ENCODE measurements at regions not wholly inside any gene's neighbourhood (a gene's known extent, or its start where the extent isn't known, plus 50 kb on each side); places are given as distances from the start of the nearest gene placed in this dataset.

GRCh38 chr6:14920276-14920675 lies 325.6 kb upstream of the JARID2 start:
- no TSS peak for BruUV-seq (replicated peaks)
- Histone ChIP-seq H2AFZ (ENCODE audit: low read length) (no peak overlapping the region), H3K4me1 (ENCODE audit: insufficient read depth, low read length) (no peaks in the 10 kb centered on the region), H3K27me3 (ENCODE audit: control insufficient read depth in 1 of 2, insufficient read depth in 2 of 2, low read length in 2 of 2) (peaks cover 0 to 28% of the 10 kb centered on the region in 2 experiments; a peak in 3 of 5 replicates), H3K4me2 (ENCODE audit: low read depth, low read length) (no peak overlapping the region), H3K9ac (ENCODE audit: insufficient read depth, low read depth, low read length) (no peak overlapping the region), H3K27ac (ENCODE audit: extremely low read length, insufficient read depth, low read length) (no peak overlapping the region), H3K9me3 (ENCODE audit: low read length) (no peaks in the 10 kb centered on the region), H3K79me2 (ENCODE audit: insufficient read depth, low read length) (no peaks in the 10 kb centered on the region), H3K36me3 (replicated peaks in 1 of 2; ENCODE audit: control insufficient read depth in 1 of 2, insufficient read depth in 2 of 2, low read length in 2 of 2) (no peaks in the 10 kb centered on the region), H3K4me3 (replicated peaks in 1 of 3; ENCODE audit: insufficient read depth in 1 of 3, low read depth in 2 of 3, low read length in 3 of 3) (no peak overlapping the region), H4K20me1 (ENCODE audit: insufficient read depth, low read length) (no peaks in the 10 kb centered on the region)
- ATAC-seq, result no peak
- intact Hi-C loops (cut with micrococcal nuclease; ENCODE audit: unreplicated experiment), result no loop called here
- POLR2A ChIA-PET, result no interaction called here
- DNase-seq (ENCODE audit: low spot score), result no peak
- 77% methylated on average over 2 of the region's 2 CpGs for WGBS (ENCODE audit: low lambda C conversion rate)
- in situ Hi-C loops (cut with HindIII; ENCODE audit: extremely low pct_ligation_motif_present, low pct_unique_long_range_greater_than_20kb), result no loop called here
- FAIRE-seq, result no peak
- CTCF ChIA-PET (ENCODE audit: low intra/inter-chr PET ratio, low total read pairs), result no interaction called here
- no peak for TF ChIP-seq MAFF (IDR thresholded peaks at IDR 0.05; ENCODE audit: low read depth, low read length)
- no peak for TF ChIP-seq ARID5B (CRISPR knock-in tag; IDR thresholded peaks at IDR 0.05)
- no peak for TF ChIP-seq TOE1 (CRISPR knock-in tag; IDR thresholded peaks at IDR 0.05)
- no peak for TF ChIP-seq WIZ (CRISPR knock-in tag; IDR thresholded peaks at IDR 0.05)
- TF ChIP-seq AHR (CRISPR knock-in tag; IDR thresholded peaks at IDR 0.05), result no peak
- no peak for TF ChIP-seq FOXM1 (CRISPR knock-in tag; IDR thresholded peaks at IDR 0.05)
- no peak for TF ChIP-seq ZNF850 (CRISPR knock-in tag; conservative IDR thresholded peaks at IDR 0.05)
- no peak for TF ChIP-seq PRPF4 (IDR thresholded peaks at IDR 0.05; ENCODE audit: low read depth, low read length, poor library complexity, severe bottlenecking)
- no peak for TF ChIP-seq GMEB1 (CRISPR knock-in tag; IDR thresholded peaks at IDR 0.05; ENCODE audit: borderline replicate concordance)
- no peak for TF ChIP-seq ZNF567 (CRISPR knock-in tag; IDR thresholded peaks at IDR 0.05; ENCODE audit: borderline replicate concordance)
- TF ChIP-seq ATF7 (IDR thresholded peaks at IDR 0.05), result no peak
- no peak for TF ChIP-seq ATF7 (CRISPR knock-in tag; IDR thresholded peaks at IDR 0.05)
- TF ChIP-seq KLF6 (CRISPR knock-in tag; IDR thresholded peaks at IDR 0.05), result no peak
- no peak for TF ChIP-seq TBP (CRISPR knock-in tag; IDR thresholded peaks at IDR 0.05)
- no peak for TF ChIP-seq PBX3 (CRISPR knock-in tag; IDR thresholded peaks at IDR 0.05; ENCODE audit: borderline replicate concordance)
- no peak for TF ChIP-seq ZNF841 (CRISPR knock-in tag; IDR thresholded peaks at IDR 0.05; ENCODE audit: borderline replicate concordance)
- TF ChIP-seq ZUFSP (CRISPR knock-in tag; IDR thresholded peaks at IDR 0.05; ENCODE audit: borderline replicate concordance), result no peak
- no peak for TF ChIP-seq YY1 (IDR thresholded peaks at IDR 0.05; ENCODE audit: insufficient read depth, insufficient replicate concordance, low read depth, low read length)
- TF ChIP-seq ZNF24 (IDR thresholded peaks at IDR 0.05), result no peak

Measured in HepG2 (cell line).